GM12878 (cell line): ENCODE measurements at regions not wholly inside any gene's neighbourhood (a gene's known extent, or its start where the extent isn't known, plus 50 kb on each side); places are given as distances from the start of the nearest gene placed in this dataset.

Experiments used
- ATAC-seq: fragments of 200-7000 bp; cut with Tn5 transposase; 3 replicates; pipeline ENCODE4 v1.9.1; 2020; ENCODE audit warnings: mild to moderate bottlenecking, moderate library complexity
- BruUV-seq: library from RNA; stranded (reverse); fragments of 400-500 nt; replicated peaks from 2 replicates; lab custom pipeline; 2021; lab: Mats Ljungman, UMichigan
- CTCF ChIA-PET: fragments of 300-600 bp; sonication (Branson Sonifier 250); formaldehyde crosslinking; extraction: SDS; loops from one replicate; lab custom pipeline; 2021; ENCODE audit warnings: inconsistent platforms; lab: Yijun Ruan, JAX
- POLR2A ChIA-PET: fragments of 350-600 bp; formaldehyde crosslinking; extraction: SDS; loops from one replicate; lab custom pipeline; 2021; ENCODE audit warnings: inconsistent platforms; lab: Charles Lee
- RAD21 ChIA-PET: fragments of 300-600 bp; sonication (Branson Sonifier 250); formaldehyde crosslinking; loops from one replicate; lab custom pipeline; 2023; ENCODE audit warnings: antibody characterized with exemption; ENCODE audit not compliant: unreplicated experiment; lab: Charles Lee
- SMC1A ChIA-PET: fragments of 300-600 bp; sonication (Branson Sonifier 250); formaldehyde crosslinking; loops from one replicate; lab custom pipeline; 2023; ENCODE audit not compliant: unreplicated experiment, uncharacterized antibody; lab: Charles Lee
- DNase-seq: peaks from one replicate; pipeline ENCODE4 v3.0.0-alpha.2; 2011; ENCODE audit warnings: low read depth, low spot score
- FAIRE-seq: peaks from 3 replicates; lab custom pipeline; 2011; peaks lifted over from hg19 to GRCh38; lab: Jason Lieb, UNC
- H2AFZ ChIP-seq: 2 replicates; pipeline ENCODE4 v1.6.0; 2011; ENCODE audit warnings: low read depth, low read length, control low read depth; ENCODE audit not compliant: control insufficient read depth
- H3K27ac ChIP-seq: 2 replicates; pipeline ENCODE4 v1.5.1; 2011; ENCODE audit warnings: control low read depth; ENCODE audit not compliant: control insufficient read depth, insufficient read depth
- H3K27me3 ChIP-seq, 2 experiments: replicated peaks in 1 of 2; 2 replicates each; pipeline versions ENCODE4 v1.6.0 to v1.6.1; 2011; ENCODE audit warnings: low read length in 1 of 2; ENCODE audit not compliant: control insufficient read depth in 2 of 2, insufficient read depth in 2 of 2
- H3K36me3 ChIP-seq, 2 experiments: 2 replicates each; pipeline ENCODE4 v1.5.1; 2011; ENCODE audit warnings: low read length in 1 of 2; ENCODE audit not compliant: control insufficient read depth in 2 of 2, insufficient read depth in 2 of 2
- H3K4me1 ChIP-seq: 2 replicates; pipeline ENCODE4 v1.6.1; 2011; ENCODE audit warnings: mild to moderate bottlenecking, low read length, moderate library complexity, mixed read lengths; ENCODE audit not compliant: control insufficient read depth, insufficient read depth
- H3K4me2 ChIP-seq: 2 replicates; pipeline ENCODE4 v1.6.0; 2011; ENCODE audit warnings: control low read depth; ENCODE audit not compliant: control insufficient read depth, insufficient read depth
- H3K4me3 ChIP-seq: fragments of 200-600 bp; sonication (generic); 2 replicates; pipeline ENCODE4 v1.5.1; 2016
- H3K79me2 ChIP-seq: 2 replicates; pipeline ENCODE4 v1.6.0; 2011; ENCODE audit warnings: low read length; ENCODE audit not compliant: control insufficient read depth, insufficient read depth
- H3K9ac ChIP-seq: 2 replicates; pipeline ENCODE4 v1.8.0; 2011; ENCODE audit warnings: low read length, control low read depth, mixed read lengths; ENCODE audit not compliant: control insufficient read depth, insufficient read depth
- H3K9me3 ChIP-seq: replicated peaks from 3 replicates; pipeline ENCODE4 v1.5.1; 2011; ENCODE audit warnings: mild to moderate bottlenecking, low read length; ENCODE audit not compliant: control insufficient read depth, insufficient read depth
- H4K20me1 ChIP-seq: 2 replicates; pipeline ENCODE4 v1.6.0; 2011; ENCODE audit not compliant: control insufficient read depth, insufficient read depth
- BCL3 ChIP-seq: IDR thresholded peaks from 2 replicates; pipeline ENCODE4 v1.6.1; 2011; ENCODE audit warnings: borderline replicate concordance, low read depth, mild to moderate bottlenecking, moderate library complexity, low read length; ENCODE audit not compliant: insufficient read depth, poor library complexity, severe bottlenecking
- BHLHE40 ChIP-seq, 2 experiments: fragments of 450-650 bp in 1 of 2; IDR thresholded peaks; 2 replicates each; pipeline ENCODE4 v1.6.1; 2011 to 2017; ENCODE audit warnings: low read depth in 2 of 2, borderline replicate concordance in 1 of 2, improper control_type of control experiment in 1 of 2, low read length in 1 of 2, mild to moderate bottlenecking in 1 of 2
- BRCA1 ChIP-seq: IDR thresholded peaks from 2 replicates; pipeline ENCODE4 v1.6.1; 2011; ENCODE audit warnings: low read depth, low read length, improper control_type of control experiment
- CHD1 ChIP-seq: IDR thresholded peaks from 2 replicates; pipeline ENCODE4 v1.6.1; 2012; ENCODE audit warnings: low read depth, low read length, improper control_type of control experiment
- CTCF ChIP-seq, 3 experiments: IDR thresholded peaks in 2 of 3; conservative IDR thresholded peaks in 1 of 3; 2 replicates each; pipeline ENCODE4 v1.5.1; 2011; ENCODE audit warnings: low read depth in 3 of 3, low read length in 3 of 3, mild to moderate bottlenecking in 3 of 3, control low read depth in 2 of 3, moderate library complexity in 2 of 3, inconsistent platforms in 1 of 3, mixed read lengths in 1 of 3; ENCODE audit not compliant: control insufficient read depth in 2 of 3, insufficient read depth in 1 of 3; ENCODE audit errors: extremely low read depth in 1 of 3
- GATAD2B ChIP-seq: fragments of 450-650 bp; conservative IDR thresholded peaks from 2 replicates; pipeline ENCODE4 v1.6.1; 2017; ENCODE audit warnings: low read depth, mild to moderate bottlenecking, moderate library complexity
- HCFC1 ChIP-seq: fragments of 150-350 bp; IDR thresholded peaks from 2 replicates; pipeline ENCODE4 v1.6.1; 2014; ENCODE audit warnings: low read length
- IRF5 ChIP-seq: fragments of 450-650 bp; IDR thresholded peaks from 2 replicates; pipeline ENCODE4 v1.6.1; 2017; ENCODE audit warnings: borderline replicate concordance
- JUND ChIP-seq: IDR thresholded peaks from 2 replicates; pipeline ENCODE4 v1.6.1; 2012; ENCODE audit warnings: low read depth, mild to moderate bottlenecking, low read length, improper control_type of control experiment, moderate library complexity
- RFX5 ChIP-seq: IDR thresholded peaks from 2 replicates; pipeline ENCODE4 v1.6.1; 2011; ENCODE audit warnings: low read depth, low read length, improper control_type of control experiment
- SUZ12 ChIP-seq: fragments of 200-600 bp; sonication (generic); IDR thresholded peaks from one replicate; pipeline ENCODE4 v1.6.1; 2018; ENCODE audit warnings: antibody characterized with exemption, mild to moderate bottlenecking; ENCODE audit not compliant: unreplicated experiment
- ZBTB33 ChIP-seq: fragments of 450-650 bp; IDR thresholded peaks from 2 replicates; pipeline ENCODE4 v1.6.1; 2017; ENCODE audit warnings: mild to moderate bottlenecking
- ZNF217 ChIP-seq: fragments of 450-650 bp; IDR thresholded peaks from 2 replicates; pipeline ENCODE4 v1.6.1; 2017; ENCODE audit warnings: antibody characterized with exemption, mild to moderate bottlenecking
- whole genome bisulfite sequencing: methylation state at CpG from one replicate; pipeline ENCODE4 v1.1.6; 2016; ENCODE audit warnings: low lambda C conversion rate; ENCODE audit not compliant: insufficient replicate concordance, insufficient coverage; ENCODE audit errors: missing lambda C conversion rate; 5-methylcytosine and 5-hydroxymethylcytosine counted together
- in situ Hi-C: fragments of 300-500 bp; cut with MboI; formaldehyde crosslinking; loops from 9 replicates; pipeline ENCODE4 v1.14.3; 2018; ENCODE audit warnings: mixed read lengths
- intact Hi-C: fragments of 100-400 bp; cut with micrococcal nuclease; formaldehyde crosslinking; loops from one replicate; pipeline ENCODE4 v1.14.2; 2022; ENCODE audit not compliant: unreplicated experiment

GRCh38 chr2:121902616-121903015, 147.2 kb downstream of the TSN start (continued):
- TF ChIP-seq ZNF217 (no peak), CTCF (IDR thresholded peaks at IDR 0.05 in 2 of 3, conservative IDR thresholded peaks at IDR 0.05 in 1 of 3; ENCODE audit: control insufficient read depth in 2 of 3, extremely low read depth in 1 of 3, insufficient read depth in 1 of 3, low read depth in 3 of 3, low read length in 3 of 3) (no peak), ZBTB33 (no peak)

GRCh38 chr2:121903037-121903689, 147.7 kb downstream of the TSN start:
- SMC1A ChIA-PET: no interaction called here
- POLR2A ChIA-PET: no interaction called here
- 38% methylated on average over 14 of the region's 14 CpGs for WGBS
- Histone ChIP-seq H3K27ac (no peak overlapping the region), H2AFZ (no peak overlapping the region), H3K9me3 (no peaks in the 10 kb centered on the region), H3K4me2 (no peak overlapping the region), H3K27me3 (peaks cover 0 to 3% of the 10 kb centered on the region in 2 experiments; a peak in 2 of 4 replicates), H3K4me1 (no peaks in the 10 kb centered on the region), H3K4me3 (no peak overlapping the region), H3K79me2 (no peaks in the 10 kb centered on the region), H4K20me1 (no peaks in the 10 kb centered on the region), H3K9ac (no peak overlapping the region), H3K36me3 (no peaks in the 10 kb centered on the region)
- no TSS peak for BruUV-seq
- intact Hi-C loops (no loop called here), in situ Hi-C loops (no loop called here)
- FAIRE-seq (no peak), ATAC-seq (no peak), DNase-seq (no peak)
- CTCF ChIA-PET: interaction anchor here (0.7 kb wide), 1 partner anchor 24 kb away, joined by 5 read pairs; no protein-coding TSS in a partner anchor
- RAD21 ChIA-PET: no interaction called here
- TF ChIP-seq IRF5: no peak
- no peak for TF ChIP-seq CHD1
- TF ChIP-seq SUZ12: no peak
- TF ChIP-seq JUND: no peak
- no peak for TF ChIP-seq BRCA1
- TF ChIP-seq BHLHE40 (IDR thresholded peaks at IDR 0.05; ENCODE audit: borderline replicate concordance in 1 of 2, low read depth in 2 of 2, low read length in 1 of 2): no peak
- no peak for TF ChIP-seq HCFC1
- no peak for TF ChIP-seq GATAD2B
- TF ChIP-seq BCL3: no peak
- no peak for TF ChIP-seq RFX5
